GM23248 (cell line): ENCODE measurements at regions not wholly inside any gene's neighbourhood (a gene's known extent, or its start where the extent isn't known, plus 50 kb on each side); places are given as distances from the start of the nearest gene placed in this dataset.

Source experiments
- EZH2 ChIP-seq: fragments of 200-600 bp; sonication (generic); IDR thresholded peaks from 2 replicates; pipeline ENCODE4 v1.6.1; 2018; ENCODE audit warnings: antibody characterized with exemption, mild to moderate bottlenecking; ENCODE audit not compliant: insufficient read depth, poor library complexity, severe bottlenecking
- EZH2phosphoT487 ChIP-seq: fragments of 200-600 bp; sonication (generic); IDR thresholded peaks from 2 replicates; pipeline ENCODE4 v1.6.1; 2018; ENCODE audit warnings: antibody characterized with exemption, moderate library complexity, mild to moderate bottlenecking, low read depth; ENCODE audit not compliant: insufficient read depth

DNA sequence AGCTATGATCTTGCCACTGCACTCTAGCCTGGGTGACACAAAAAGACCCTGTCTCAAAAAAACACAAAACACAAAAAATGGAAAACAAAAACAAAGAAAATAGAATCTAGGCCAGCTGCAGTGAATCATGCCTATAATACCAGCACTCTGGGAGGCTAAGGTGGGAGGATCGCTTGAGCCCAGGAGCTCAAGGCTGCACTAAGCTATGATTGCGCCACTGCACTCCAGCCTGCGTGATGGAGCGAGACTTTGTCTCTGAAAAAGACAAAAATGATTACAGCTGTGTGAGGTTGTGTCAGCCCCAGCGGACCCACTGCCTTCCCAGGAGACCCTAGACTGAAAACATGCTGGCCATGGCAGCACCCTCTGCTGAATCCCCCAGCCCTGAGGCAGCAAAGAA, 80.2 kb upstream of the ZBTB40 start:
- no peak for TF ChIP-seq EZH2phosphoT487
- TF ChIP-seq EZH2 = no peak
